Type B pancreatic cell (in vitro differentiated cells): ENCODE measurements at regions not wholly inside any gene's neighbourhood (a gene's known extent, or its start where the extent isn't known, plus 50 kb on each side); places are given as distances from the start of the nearest gene placed in this dataset.

ENCODE experiments used
- DNase-seq: peaks from one replicate; pipeline ENCODE4 v3.0.0; 2021; ENCODE audit warnings: mixed read lengths; ENCODE audit not compliant: unreplicated experiment; ENCODE audit errors: extremely low spot score
- H3K27ac Mint-ChIP-seq: 2 replicates; pipeline ENCODE4 v1.8.0; 2021; ENCODE audit warnings: mild to moderate bottlenecking, mixed read lengths
- H3K27me3 Mint-ChIP-seq: 2 replicates; pipeline ENCODE4 v1.8.0; 2021; ENCODE audit warnings: mixed read lengths
- H3K36me3 Mint-ChIP-seq: 2 replicates; pipeline ENCODE4 v1.8.0; 2021; ENCODE audit warnings: mixed read lengths
- H3K4me1 Mint-ChIP-seq: one replicate; pipeline ENCODE4 v1.8.0; 2021; ENCODE audit warnings: mixed read lengths; ENCODE audit not compliant: unreplicated experiment
- H3K4me3 Mint-ChIP-seq: 2 replicates; pipeline ENCODE4 v1.8.0; 2021; ENCODE audit warnings: mild to moderate bottlenecking, mixed read lengths
- H3K9me3 Mint-ChIP-seq: 2 replicates; pipeline ENCODE4 v1.8.0; 2021; ENCODE audit warnings: mixed read lengths
- TF ChIP-seq, protein P1 (sequence below): fragments of 200-600 bp; sonication (generic); conservative IDR thresholded peaks from 2 replicates; pipeline ENCODE4 v1.5.0; 2021; ENCODE audit warnings: antibody characterized with exemption, mild to moderate bottlenecking

DNA sequence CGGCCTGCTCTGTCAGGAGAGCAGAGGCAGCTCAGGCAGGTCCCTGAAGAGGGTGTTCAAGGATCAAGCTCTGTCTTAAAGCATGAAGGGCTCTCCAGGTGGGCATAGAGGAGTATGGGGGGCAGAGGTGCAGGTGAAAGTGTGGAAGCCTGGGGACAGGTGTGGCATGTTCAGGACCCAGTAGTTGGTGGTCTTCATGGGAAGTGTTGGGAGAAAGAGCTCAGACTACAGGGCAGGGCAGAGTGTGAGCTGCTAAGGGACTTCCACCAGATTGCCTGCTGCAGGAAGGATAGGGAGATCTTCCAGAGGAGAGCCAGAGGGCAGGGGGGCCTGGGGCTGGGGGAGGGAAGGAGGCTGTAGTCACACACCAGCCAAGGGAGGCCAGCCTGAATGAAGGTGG, 156.5 kb upstream of the GDF10 start:
- TF ChIP-seq, protein P1, sequence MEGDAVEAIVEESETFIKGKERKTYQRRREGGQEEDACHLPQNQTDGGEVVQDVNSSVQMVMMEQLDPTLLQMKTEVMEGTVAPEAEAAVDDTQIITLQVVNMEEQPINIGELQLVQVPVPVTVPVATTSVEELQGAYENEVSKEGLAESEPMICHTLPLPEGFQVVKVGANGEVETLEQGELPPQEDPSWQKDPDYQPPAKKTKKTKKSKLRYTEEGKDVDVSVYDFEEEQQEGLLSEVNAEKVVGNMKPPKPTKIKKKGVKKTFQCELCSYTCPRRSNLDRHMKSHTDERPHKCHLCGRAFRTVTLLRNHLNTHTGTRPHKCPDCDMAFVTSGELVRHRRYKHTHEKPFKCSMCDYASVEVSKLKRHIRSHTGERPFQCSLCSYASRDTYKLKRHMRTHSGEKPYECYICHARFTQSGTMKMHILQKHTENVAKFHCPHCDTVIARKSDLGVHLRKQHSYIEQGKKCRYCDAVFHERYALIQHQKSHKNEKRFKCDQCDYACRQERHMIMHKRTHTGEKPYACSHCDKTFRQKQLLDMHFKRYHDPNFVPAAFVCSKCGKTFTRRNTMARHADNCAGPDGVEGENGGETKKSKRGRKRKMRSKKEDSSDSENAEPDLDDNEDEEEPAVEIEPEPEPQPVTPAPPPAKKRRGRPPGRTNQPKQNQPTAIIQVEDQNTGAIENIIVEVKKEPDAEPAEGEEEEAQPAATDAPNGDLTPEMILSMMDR: no peak
- DNase-seq: no peak
- Mint-ChIP-seq H3K4me3 (no peak overlapping the region), H3K36me3 (no peaks in the 10 kb centered on the region), H3K4me1 (peaks cover 8% of the 10 kb centered on the region), H3K27ac (no peak overlapping the region), H3K9me3 (no peaks in the 10 kb centered on the region), H3K27me3 (peaks cover 6% of the 10 kb centered on the region)

- Mint-ChIP-seq H3K27me3 (peaks cover 8% of the 10 kb centered on the region), H3K4me3 (no peak overlapping the region), H3K36me3 (no peaks in the 10 kb centered on the region), H3K27ac (no peak overlapping the region), H3K9me3 (no peaks in the 10 kb centered on the region), H3K4me1 (peaks cover 4% of the 10 kb centered on the region)
- TF ChIP-seq, protein P1: no peak
- no peak for DNase-seq
These were observed 155.5 kb upstream of the GDF10 start for GRCh38 chr10:47144525-47144924.

GRCh38 chr10:47145290-47145934, 154.6 kb upstream of the GDF10 start:
- TF ChIP-seq, protein P1: no peak
- Mint-ChIP-seq H3K27ac (no peak overlapping the region), H3K36me3 (no peaks in the 10 kb centered on the region), H3K27me3 (peaks cover 16% of the 10 kb centered on the region), H3K4me3 (no peak overlapping the region), H3K4me1 (peaks cover 4% of the 10 kb centered on the region), H3K9me3 (no peaks in the 10 kb centered on the region)
- DNase-seq: no peak

- TF ChIP-seq, protein P1: no peak
- DNase-seq: no peak
- Mint-ChIP-seq H3K9me3 (no peaks in the 10 kb centered on the region), H3K4me3 (no peak overlapping the region), H3K27ac (no peak overlapping the region), H3K27me3 (peaks cover 21% of the 10 kb centered on the region), H3K36me3 (no peaks in the 10 kb centered on the region), H3K4me1 (no peaks in the 10 kb centered on the region)
These were observed 153.4 kb upstream of the GDF10 start for GRCh38 chr10:47146572-47146971.

DNA sequence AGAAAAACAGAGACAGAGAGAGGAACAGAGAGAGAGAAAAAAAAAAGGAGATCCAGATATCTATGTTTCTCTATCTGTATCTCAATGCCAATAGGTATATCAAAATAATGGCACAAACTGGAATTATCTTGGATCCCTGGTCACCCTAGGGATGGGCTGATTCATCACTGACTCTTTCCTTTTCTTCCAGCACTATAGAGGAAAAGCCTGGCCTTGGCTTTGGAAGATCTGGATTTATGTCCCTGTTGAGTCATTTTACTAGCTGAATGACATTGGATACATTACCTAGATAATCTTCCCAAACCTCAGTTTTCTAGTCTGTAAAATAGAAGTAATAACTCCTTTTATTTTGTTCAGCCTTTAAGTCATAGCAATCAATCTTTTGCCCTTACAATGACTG, 152.8 kb upstream of the GDF10 start:
- H3K36me3 Mint-ChIP-seq: no peaks in the 10 kb centered on the region
- TF ChIP-seq, protein P1: no peak
- H3K9me3 Mint-ChIP-seq: no peaks in the 10 kb centered on the region
- H3K4me3 Mint-ChIP-seq: no peak overlapping the region
- H3K27ac Mint-ChIP-seq: no peak overlapping the region
- DNase-seq: no peak
- H3K4me1 Mint-ChIP-seq: no peaks in the 10 kb centered on the region
- peaks cover 21% of the 10 kb centered on the region for H3K27me3 Mint-ChIP-seq

DNA sequence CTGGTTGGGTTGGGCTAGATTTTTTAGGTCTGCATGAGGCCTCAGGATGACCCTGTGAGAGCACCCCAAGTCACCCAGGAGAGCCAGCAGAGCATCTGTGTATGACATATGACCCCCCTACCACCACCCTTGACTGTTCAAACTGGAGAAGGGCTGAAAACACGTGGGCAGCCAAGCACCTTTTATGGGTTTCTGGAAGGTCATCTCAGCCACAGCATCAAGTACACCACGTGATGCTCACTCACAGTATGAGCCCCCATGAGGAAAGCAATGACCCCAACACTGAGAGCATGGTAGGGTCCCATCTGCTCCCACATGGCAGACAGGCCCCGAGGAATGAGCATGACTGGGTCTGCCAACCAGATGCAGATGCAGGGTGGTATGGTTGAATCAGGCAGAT, 149.4 kb upstream of the GDF10 start:
- TF ChIP-seq, protein P1: no peak
- no peak for DNase-seq
- no peaks in the 10 kb centered on the region for H3K36me3 Mint-ChIP-seq
- H3K27ac Mint-ChIP-seq: no peak overlapping the region
- peaks cover 17% of the 10 kb centered on the region for H3K9me3 Mint-ChIP-seq
- H3K4me1 Mint-ChIP-seq: no peaks in the 10 kb centered on the region
- H3K4me3 Mint-ChIP-seq: no peak overlapping the region
- H3K27me3 Mint-ChIP-seq: peaks cover 29% of the 10 kb centered on the region
